Breast epithelium (tissue), 4 donors: ENCODE measurements at regions not wholly inside any gene's neighbourhood (a gene's known extent, or its start where the extent isn't known, plus 50 kb on each side); places are given as distances from the start of the nearest gene placed in this dataset.

Experiments used
- DNase-seq, 2 donors: peaks; one replicate each; pipeline ENCODE4 v3.0.0-alpha.2; 2019; ENCODE audit warnings: low spot score in 2 of 2
- H3K27ac ChIP-seq, 2 donors: fragments of 200-600 bp; sonication (generic) in 1 of 2; one replicate each; pipeline ENCODE4 v1.5.1; 2016 to 2019; ENCODE audit warnings: mild to moderate bottlenecking in 1 of 2
- H3K27me3 ChIP-seq, 2 donors: fragments of 200-600 bp; sonication (generic) in 1 of 2; one replicate each; pipeline versions ENCODE4 v1.5.1 to v1.6.0; 2017 to 2019; ENCODE audit warnings: control low read depth in 1 of 2, mild to moderate bottlenecking in 1 of 2
- H3K36me3 ChIP-seq: fragments of 200-600 bp; one replicate; pipeline ENCODE4 v1.5.1; 2019
- H3K4me1 ChIP-seq, 2 donors: fragments of 200-600 bp; sonication (generic); one replicate each; pipeline ENCODE4 v1.5.1; 2016 to 2019; ENCODE audit warnings: control low read depth in 1 of 2
- H3K4me3 ChIP-seq, 3 donors: fragments of 200-600 bp; sonication (generic); 1 replicate in 2 of 3; 2 replicates in 1 of 3; pipeline ENCODE4 v1.5.1; 2016 to 2019; ENCODE audit warnings: mild to moderate bottlenecking in 3 of 3, moderate library complexity in 2 of 3
- H3K9me3 ChIP-seq, 2 donors: fragments of 200-600 bp; sonication (generic) in 1 of 2; one replicate each; pipeline ENCODE4 v1.5.1; 2016 to 2019; ENCODE audit warnings: control low read depth in 1 of 2
- CTCF ChIP-seq, 3 donors: fragments of 450-650 bp; IDR thresholded peaks; one replicate each; pipeline ENCODE4 v1.5.1; 2016 to 2017; ENCODE audit warnings: antibody characterized with exemption in 3 of 3, mild to moderate bottlenecking in 3 of 3, moderate library complexity in 3 of 3
- POLR2A ChIP-seq: fragments of 450-650 bp; IDR thresholded peaks from one replicate; pipeline ENCODE4 v1.6.1; 2016; ENCODE audit warnings: antibody characterized with exemption, mild to moderate bottlenecking, moderate library complexity
- POLR2AphosphoS5 ChIP-seq, 3 donors: sonication (generic); formaldehyde crosslinking; IDR thresholded peaks; one replicate each; pipeline ENCODE4 v1.6.1; 2017; ENCODE audit warnings: antibody characterized with exemption in 3 of 3
- intact Hi-C: fragments of 100-400 bp; cut with DNase I; formaldehyde crosslinking; loops from one replicate; pipeline ENCODE4 v1.15.1; 2023; ENCODE audit warnings: low total_unique reads

- no peak for TF ChIP-seq POLR2A
- no peak for TF ChIP-seq CTCF (IDR thresholded peaks at IDR 0.05)
- TF ChIP-seq POLR2AphosphoS5 (IDR thresholded peaks at IDR 0.05): no peak
- no peaks in the 10 kb centered on the region for H3K9me3 ChIP-seq
- H3K4me3 ChIP-seq: no peak overlapping the region
- H3K36me3 ChIP-seq: no peaks in the 10 kb centered on the region
- H3K4me1 ChIP-seq: no peaks in the 10 kb centered on the region
- intact Hi-C loops: no loop called here
- no peaks in the 10 kb centered on the region for H3K27me3 ChIP-seq
- no peak for DNase-seq
- H3K27ac ChIP-seq: no peak overlapping the region
These were observed 183.1 kb upstream of the PRPS1L1 start for GRCh38 chr7:18210788-18211187.

GRCh38 chr7:18212308-18212707, 184.7 kb upstream of the PRPS1L1 start:
- intact Hi-C loops: no loop called here
- Histone ChIP-seq H3K4me3 (no peak overlapping the region), H3K27ac (no peak overlapping the region), H3K36me3 (no peaks in the 10 kb centered on the region), H3K4me1 (no peaks in the 10 kb centered on the region), H3K9me3 (no peaks in the 10 kb centered on the region), H3K27me3 (no peaks in the 10 kb centered on the region)
- DNase-seq: no peak
- no peak for TF ChIP-seq POLR2A
- no peak for TF ChIP-seq CTCF (IDR thresholded peaks at IDR 0.05)
- no peak for TF ChIP-seq POLR2AphosphoS5 (IDR thresholded peaks at IDR 0.05)

GRCh38 chr7:18212758-18213157, 185.1 kb upstream of the PRPS1L1 start:
- TF ChIP-seq POLR2A: no peak
- TF ChIP-seq CTCF (IDR thresholded peaks at IDR 0.05): no peak
- no peak for TF ChIP-seq POLR2AphosphoS5 (IDR thresholded peaks at IDR 0.05)
- Histone ChIP-seq H3K36me3 (no peaks in the 10 kb centered on the region), H3K4me3 (no peak overlapping the region), H3K27me3 (no peaks in the 10 kb centered on the region), H3K27ac (no peak overlapping the region), H3K4me1 (no peaks in the 10 kb centered on the region), H3K9me3 (no peaks in the 10 kb centered on the region)
- no peak for DNase-seq
- intact Hi-C loops: no loop called here

GRCh38 chr7:18213652-18214051, 186.0 kb upstream of the PRPS1L1 start:
- H3K27me3 ChIP-seq: no peaks in the 10 kb centered on the region
- no peaks in the 10 kb centered on the region for H3K9me3 ChIP-seq
- no peaks in the 10 kb centered on the region for H3K4me1 ChIP-seq
- no peak overlapping the region for H3K4me3 ChIP-seq
- no peaks in the 10 kb centered on the region for H3K36me3 ChIP-seq
- no peak for DNase-seq
- no peak overlapping the region for H3K27ac ChIP-seq
- intact Hi-C loops: no loop called here
- no peak for TF ChIP-seq POLR2A
- TF ChIP-seq POLR2AphosphoS5 (IDR thresholded peaks at IDR 0.05): no peak
- no peak for TF ChIP-seq CTCF (IDR thresholded peaks at IDR 0.05)

- Histone ChIP-seq H3K36me3 (no peaks in the 10 kb centered on the region), H3K4me3 (no peak overlapping the region), H3K4me1 (no peaks in the 10 kb centered on the region), H3K27ac (no peak overlapping the region), H3K27me3 (no peaks in the 10 kb centered on the region), H3K9me3 (no peaks in the 10 kb centered on the region)
- TF ChIP-seq CTCF (IDR thresholded peaks at IDR 0.05): no peak
- no peak for TF ChIP-seq POLR2A
- TF ChIP-seq POLR2AphosphoS5 (IDR thresholded peaks at IDR 0.05): no peak
- DNase-seq: no peak
- intact Hi-C loops: no loop called here
These were observed 188.6 kb upstream of the PRPS1L1 start for GRCh38 chr7:18216270-18216669.
